WTC11 (cell line): ENCODE measurements at regions not wholly inside any gene's neighbourhood (a gene's known extent, or its start where the extent isn't known, plus 50 kb on each side); places are given as distances from the start of the nearest gene placed in this dataset.

ENCODE experiments used
- CREB1 ChIP-seq: sonication (generic); formaldehyde crosslinking; IDR thresholded peaks from 2 replicates; pipeline ENCODE4 v1.8.0; 2023; ENCODE audit warnings: mild to moderate bottlenecking, missing genetic modification reagents
- ELF4 ChIP-seq: sonication (generic); formaldehyde crosslinking; IDR thresholded peaks from 2 replicates; pipeline ENCODE4 v1.8.1; 2022; ENCODE audit warnings: low read depth, mild to moderate bottlenecking, moderate library complexity, missing genetic modification reagents
- ESRRA ChIP-seq: sonication (generic); formaldehyde crosslinking; IDR thresholded peaks from 2 replicates; pipeline ENCODE4 v1.8.1; 2022; ENCODE audit warnings: mild to moderate bottlenecking, missing genetic modification reagents, borderline replicate concordance
- IRF2 ChIP-seq: sonication (generic); formaldehyde crosslinking; IDR thresholded peaks from 2 replicates; pipeline ENCODE4 v1.8.0; 2022; ENCODE audit warnings: low read depth, missing genetic modification reagents, borderline replicate concordance
- NFYB ChIP-seq: sonication (generic); formaldehyde crosslinking; conservative IDR thresholded peaks from 2 replicates; pipeline ENCODE4 v1.8.0; 2022; ENCODE audit warnings: low read depth, missing genetic modification reagents
- SP1 ChIP-seq: sonication (generic); formaldehyde crosslinking; conservative IDR thresholded peaks from 2 replicates; pipeline ENCODE4 v1.8.1; 2022; ENCODE audit warnings: missing genetic modification reagents
- TCF7 ChIP-seq: sonication (generic); formaldehyde crosslinking; IDR thresholded peaks from 2 replicates; pipeline ENCODE4 v1.8.0; 2022; ENCODE audit warnings: mild to moderate bottlenecking, low read depth, missing genetic modification reagents, moderate library complexity
- TF ChIP-seq, protein P1 (sequence below): fragments of 200-600 bp; IDR thresholded peaks from 2 replicates; pipeline ENCODE4 v1.8.0; 2022; ENCODE audit warnings: antibody characterized with exemption
- TF ChIP-seq, protein P2 (sequence below): sonication (generic); formaldehyde crosslinking; conservative IDR thresholded peaks from 2 replicates; pipeline ENCODE4 v1.8.1; 2022; ENCODE audit warnings: mild to moderate bottlenecking, missing genetic modification reagents
- TF ChIP-seq, protein P3 (sequence below): sonication (generic); formaldehyde crosslinking; IDR thresholded peaks from 2 replicates; pipeline ENCODE4 v1.8.0; 2022; ENCODE audit warnings: mild to moderate bottlenecking, missing genetic modification reagents

DNA sequence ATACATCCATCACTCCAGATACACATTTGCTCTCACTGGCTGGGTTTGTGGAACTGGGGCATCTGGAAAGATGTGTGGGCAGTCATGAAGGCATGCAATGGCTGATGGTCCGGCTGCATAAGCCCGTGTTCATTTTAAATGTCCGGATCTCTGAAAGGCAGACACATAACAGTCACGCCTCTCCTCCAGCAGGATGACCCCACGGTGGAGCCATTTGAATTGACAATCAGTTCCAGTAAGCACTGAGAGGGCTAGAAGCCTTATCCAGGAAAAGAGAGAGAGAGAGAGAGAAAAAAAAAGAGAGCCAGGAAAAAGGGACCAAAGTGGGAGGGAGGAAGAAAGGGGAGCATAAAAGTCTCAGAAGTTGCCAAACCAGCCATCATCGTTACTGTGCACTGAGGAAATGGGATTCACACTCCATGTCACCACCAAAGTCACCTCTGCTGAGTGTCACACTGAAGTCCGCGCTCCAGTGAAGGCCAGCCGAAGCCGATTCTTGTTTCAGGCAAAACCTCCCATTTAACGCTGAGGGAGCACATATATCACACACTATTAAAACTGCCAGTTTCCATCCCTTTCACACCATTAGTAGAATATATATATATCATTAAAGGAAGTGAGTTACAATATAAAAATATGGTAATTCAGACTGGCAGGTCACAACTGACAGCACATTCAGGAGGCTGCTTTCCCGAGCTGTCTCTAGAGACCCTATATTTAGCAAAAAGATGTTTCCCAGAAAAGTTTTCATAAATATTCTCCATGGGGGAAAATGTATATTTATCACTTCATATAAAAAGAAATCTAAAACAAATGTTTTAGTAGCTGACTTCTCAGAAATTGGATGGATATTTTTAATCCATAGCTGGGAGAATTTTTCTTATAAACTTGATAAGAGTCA lies 142.0 kb downstream of the ACTR3 start:
- TF ChIP-seq, protein P1, sequence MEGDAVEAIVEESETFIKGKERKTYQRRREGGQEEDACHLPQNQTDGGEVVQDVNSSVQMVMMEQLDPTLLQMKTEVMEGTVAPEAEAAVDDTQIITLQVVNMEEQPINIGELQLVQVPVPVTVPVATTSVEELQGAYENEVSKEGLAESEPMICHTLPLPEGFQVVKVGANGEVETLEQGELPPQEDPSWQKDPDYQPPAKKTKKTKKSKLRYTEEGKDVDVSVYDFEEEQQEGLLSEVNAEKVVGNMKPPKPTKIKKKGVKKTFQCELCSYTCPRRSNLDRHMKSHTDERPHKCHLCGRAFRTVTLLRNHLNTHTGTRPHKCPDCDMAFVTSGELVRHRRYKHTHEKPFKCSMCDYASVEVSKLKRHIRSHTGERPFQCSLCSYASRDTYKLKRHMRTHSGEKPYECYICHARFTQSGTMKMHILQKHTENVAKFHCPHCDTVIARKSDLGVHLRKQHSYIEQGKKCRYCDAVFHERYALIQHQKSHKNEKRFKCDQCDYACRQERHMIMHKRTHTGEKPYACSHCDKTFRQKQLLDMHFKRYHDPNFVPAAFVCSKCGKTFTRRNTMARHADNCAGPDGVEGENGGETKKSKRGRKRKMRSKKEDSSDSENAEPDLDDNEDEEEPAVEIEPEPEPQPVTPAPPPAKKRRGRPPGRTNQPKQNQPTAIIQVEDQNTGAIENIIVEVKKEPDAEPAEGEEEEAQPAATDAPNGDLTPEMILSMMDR, result no peak
- no peak for TF ChIP-seq CREB1 (CRISPR knock-in tag)
- TF ChIP-seq IRF2, result no peak
- TF ChIP-seq ELF4 (CRISPR knock-in tag), result no peak
- TF ChIP-seq ESRRA, result no peak
- TF ChIP-seq, protein P2, sequence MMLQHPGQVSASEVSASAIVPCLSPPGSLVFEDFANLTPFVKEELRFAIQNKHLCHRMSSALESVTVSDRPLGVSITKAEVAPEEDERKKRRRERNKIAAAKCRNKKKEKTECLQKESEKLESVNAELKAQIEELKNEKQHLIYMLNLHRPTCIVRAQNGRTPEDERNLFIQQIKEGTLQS (CRISPR knock-in tag), result no peak
- no peak for TF ChIP-seq SP1 (CRISPR knock-in tag)
- TF ChIP-seq, protein P3, sequence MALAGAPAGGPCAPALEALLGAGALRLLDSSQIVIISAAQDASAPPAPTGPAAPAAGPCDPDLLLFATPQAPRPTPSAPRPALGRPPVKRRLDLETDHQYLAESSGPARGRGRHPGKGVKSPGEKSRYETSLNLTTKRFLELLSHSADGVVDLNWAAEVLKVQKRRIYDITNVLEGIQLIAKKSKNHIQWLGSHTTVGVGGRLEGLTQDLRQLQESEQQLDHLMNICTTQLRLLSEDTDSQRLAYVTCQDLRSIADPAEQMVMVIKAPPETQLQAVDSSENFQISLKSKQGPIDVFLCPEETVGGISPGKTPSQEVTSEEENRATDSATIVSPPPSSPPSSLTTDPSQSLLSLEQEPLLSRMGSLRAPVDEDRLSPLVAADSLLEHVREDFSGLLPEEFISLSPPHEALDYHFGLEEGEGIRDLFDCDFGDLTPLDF, result no peak
- TF ChIP-seq NFYB (CRISPR knock-in tag), result no peak
- no peak for TF ChIP-seq TCF7 (CRISPR knock-in tag)
